Fibroblast of lung (primary cell): ENCODE measurements at regions not wholly inside any gene's neighbourhood (a gene's known extent, or its start where the extent isn't known, plus 50 kb on each side); places are given as distances from the start of the nearest gene placed in this dataset.
"Not testable (repeated sequence)": the region's sequence is repeated elsewhere in the genome, so short reads cannot be mapped to it uniquely, and the experiment has no call there.

ENCODE experiments used
- CTCF ChIP-seq, 2 donors: IDR thresholded peaks in 1 of 2; conservative IDR thresholded peaks in 1 of 2; 1 replicate in 1 of 2; 2 replicates in 1 of 2; pipeline ENCODE4 v1.5.1; 2011 to 2012; ENCODE audit warnings: low read length in 2 of 2, control low read depth in 1 of 2, inconsistent platforms in 1 of 2, low read depth in 1 of 2, mild to moderate bottlenecking in 1 of 2
- EZH2 ChIP-seq: IDR thresholded peaks from 2 replicates; pipeline ENCODE4 v1.5.1; 2012; ENCODE audit warnings: low read length, control low read depth, mild to moderate bottlenecking; ENCODE audit errors: missing control alignments

GRCh38 chr4:85043812-85044496, 77.5 kb upstream of the WDFY3 start:
- not testable (repeated sequence) for TF ChIP-seq EZH2; CTCF (conservative IDR thresholded peaks at IDR 0.05 in 1 of 2, IDR thresholded peaks at IDR 0.05 in 1 of 2; ENCODE audit: low read depth in 1 of 2, low read length in 2 of 2)
